Lower lobe of right lung (tissue), 2 donors: ENCODE measurements at regions not wholly inside any gene's neighbourhood (a gene's known extent, or its start where the extent isn't known, plus 50 kb on each side); places are given as distances from the start of the nearest gene placed in this dataset.
"Not testable (repeated sequence)": the region's sequence is repeated elsewhere in the genome, so short reads cannot be mapped to it uniquely, and the experiment has no call there.

Experiments
- ATAC-seq, 2 donors: fragments of 200-7000 bp; cut with Tn5 transposase; one replicate each; pipeline ENCODE4 v1.9.1; 2020 to 2022; ENCODE audit warnings: mild to moderate bottlenecking in 2 of 2, moderate library complexity in 2 of 2
- DNase-seq: peaks from one replicate; pipeline ENCODE4 v3.0.0-alpha.2; 2020
- H3K27ac ChIP-seq: fragments of 200-600 bp; one replicate; pipeline ENCODE4 v1.8.0; 2022
- H3K27me3 ChIP-seq: fragments of 200-600 bp; one replicate; pipeline ENCODE4 v1.8.0; 2022; ENCODE audit warnings: low read depth
- H3K36me3 ChIP-seq: fragments of 200-600 bp; one replicate; pipeline ENCODE4 v1.8.0; 2022; ENCODE audit warnings: mild to moderate bottlenecking
- H3K4me1 ChIP-seq: fragments of 200-600 bp; one replicate; pipeline ENCODE4 v1.8.0; 2022
- H3K4me3 ChIP-seq: fragments of 200-600 bp; one replicate; pipeline ENCODE4 v1.8.0; 2022; ENCODE audit warnings: mild to moderate bottlenecking
- H3K9me3 ChIP-seq: fragments of 200-600 bp; one replicate; pipeline ENCODE4 v1.8.0; 2022
- CTCF ChIP-seq: fragments of 200-600 bp; IDR thresholded peaks from one replicate; pipeline ENCODE4 v1.8.0; 2022; ENCODE audit warnings: antibody characterized with exemption, mild to moderate bottlenecking
- intact Hi-C: fragments of 100-400 bp; cut with DNase I; formaldehyde crosslinking; loops from one replicate; pipeline ENCODE4 v1.11.0; 2022
- donor health status: DM: no; HTN: yes; CAD: no; lungs with severe emphysema.

DNA sequence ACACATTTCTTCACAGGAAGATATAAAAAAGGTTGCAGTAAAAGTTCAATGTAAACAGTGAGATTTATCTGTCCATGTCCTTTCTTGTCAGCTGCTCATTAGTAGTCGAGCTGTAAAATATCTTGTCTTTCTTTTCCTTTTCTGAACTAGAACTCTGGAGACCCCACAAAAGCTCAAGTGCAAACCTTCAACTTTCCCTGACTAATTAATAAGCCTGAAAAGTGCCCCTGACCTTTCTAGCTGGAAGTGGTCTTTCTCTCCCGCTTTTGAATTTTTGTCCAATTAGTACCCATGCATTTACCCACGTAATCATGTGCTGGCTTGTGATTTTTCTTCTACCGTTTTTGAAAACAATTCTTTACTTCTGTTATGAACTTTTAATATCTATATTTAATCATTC is 63.6 kb upstream of the EHBP1 start:
- Histone ChIP-seq H3K36me3 (no peaks in the 10 kb centered on the region), H3K4me3 (no peak overlapping the region), H3K9me3 (no peaks in the 10 kb centered on the region), H3K4me1 (no peaks in the 10 kb centered on the region), H3K27me3 (no peaks in the 10 kb centered on the region), H3K27ac (no peak overlapping the region)
- no peak for ATAC-seq
- TF ChIP-seq CTCF, result no peak
- DNase-seq, result no peak
- intact Hi-C loops, result no loop called here

DNA sequence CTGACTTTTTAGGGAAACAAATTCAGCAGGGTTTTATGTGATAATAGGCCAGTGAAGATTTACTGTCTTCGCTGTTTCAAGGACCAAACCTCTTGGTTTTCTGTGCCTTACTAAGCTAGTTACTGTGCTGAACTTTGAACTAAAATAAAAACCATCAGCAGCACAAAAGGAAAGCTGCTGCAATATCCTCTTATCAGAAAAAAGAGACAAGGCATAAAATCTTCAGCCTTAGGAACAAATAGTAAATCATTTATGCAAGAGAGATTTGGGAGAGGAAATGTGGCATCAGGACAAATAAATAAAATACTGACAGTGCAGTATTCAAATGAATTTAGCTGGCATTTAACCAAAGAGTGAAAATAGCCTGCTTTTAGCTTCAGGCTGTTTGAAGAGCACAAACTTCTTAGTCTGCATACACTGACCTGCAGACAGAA is 64.1 kb upstream of the EHBP1 start:
- H3K27ac ChIP-seq, result no peak overlapping the region
- no peak for TF ChIP-seq CTCF
- H3K27me3 ChIP-seq, result no peaks in the 10 kb centered on the region
- DNase-seq (no peak), ATAC-seq (no peak)
- H3K4me1 ChIP-seq, result no peaks in the 10 kb centered on the region
- intact Hi-C loops, result no loop called here
- no peaks in the 10 kb centered on the region for H3K36me3 ChIP-seq
- no peak overlapping the region for H3K4me3 ChIP-seq
- no peaks in the 10 kb centered on the region for H3K9me3 ChIP-seq

GRCh38 chr2:62631160-62632085 is 74.1 kb upstream of the EHBP1 start:
- TF ChIP-seq CTCF, result no peak
- DNase-seq (no peak), ATAC-seq (no peak)
- H3K27ac ChIP-seq, result no peak overlapping the region
- intact Hi-C loops, result no loop called here
- no peaks in the 10 kb centered on the region for H3K4me1 ChIP-seq
- H3K4me3 ChIP-seq, result no peak overlapping the region
- H3K9me3 ChIP-seq, result no peaks in the 10 kb centered on the region
- H3K27me3 ChIP-seq, result no peaks in the 10 kb centered on the region
- no peaks in the 10 kb centered on the region for H3K36me3 ChIP-seq

- H3K27ac ChIP-seq, H3K4me3 ChIP-seq, H3K36me3 ChIP-seq, intact Hi-C loops, ATAC-seq, H3K27me3 ChIP-seq, DNase-seq, H3K9me3 ChIP-seq, H3K4me1 ChIP-seq: not testable (repeated sequence)
These were observed 75.3 kb upstream of the EHBP1 start for GRCh38 chr2:62630206-62630605.

GRCh38 chr2:62629310-62629709 is 76.2 kb upstream of the EHBP1 start:
- H3K4me3 ChIP-seq, H3K4me1 ChIP-seq, H3K27me3 ChIP-seq, ATAC-seq, DNase-seq, H3K9me3 ChIP-seq, H3K36me3 ChIP-seq, H3K27ac ChIP-seq, intact Hi-C loops: not testable (repeated sequence)

DNA sequence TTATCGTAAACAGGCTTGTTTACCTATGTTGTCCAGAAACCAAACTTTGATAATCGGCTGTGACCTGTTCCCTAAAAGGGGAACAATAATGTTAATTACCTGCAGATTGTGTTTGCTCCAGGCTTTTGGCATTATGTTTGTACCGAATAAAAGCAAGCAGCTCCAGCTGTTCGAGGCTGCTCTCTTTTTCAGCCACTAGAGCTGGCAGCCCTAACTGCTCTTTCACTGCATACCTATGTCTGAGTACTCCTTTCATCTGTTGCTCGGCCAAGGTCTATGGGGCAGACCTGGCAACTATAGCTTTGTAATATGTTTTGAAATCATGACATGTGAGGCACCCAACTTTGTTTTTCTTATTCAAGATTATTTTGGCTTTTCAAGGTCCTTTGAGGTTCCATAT is 77.8 kb upstream of the EHBP1 start:
- no peak overlapping the region for H3K27ac ChIP-seq
- no peaks in the 10 kb centered on the region for H3K9me3 ChIP-seq
- ATAC-seq (no peak), DNase-seq (no peak)
- no peaks in the 10 kb centered on the region for H3K27me3 ChIP-seq
- H3K36me3 ChIP-seq, result no peaks in the 10 kb centered on the region
- H3K4me3 ChIP-seq, result no peak overlapping the region
- no peak for TF ChIP-seq CTCF
- intact Hi-C loops, result no loop called here
- no peaks in the 10 kb centered on the region for H3K4me1 ChIP-seq
